GM19351 (cell line): ENCODE measurements at regions not wholly inside any gene's neighbourhood (a gene's known extent, or its start where the extent isn't known, plus 50 kb on each side); places are given as distances from the start of the nearest gene placed in this dataset.

Experiments
- ATAC-seq: cut with Tn5 transposase; IDR thresholded peaks from one replicate; pipeline ENCODE4 v1.9.1; 2021; ENCODE audit warnings: mild to moderate bottlenecking, moderate library complexity; ENCODE audit not compliant: unreplicated experiment

DNA sequence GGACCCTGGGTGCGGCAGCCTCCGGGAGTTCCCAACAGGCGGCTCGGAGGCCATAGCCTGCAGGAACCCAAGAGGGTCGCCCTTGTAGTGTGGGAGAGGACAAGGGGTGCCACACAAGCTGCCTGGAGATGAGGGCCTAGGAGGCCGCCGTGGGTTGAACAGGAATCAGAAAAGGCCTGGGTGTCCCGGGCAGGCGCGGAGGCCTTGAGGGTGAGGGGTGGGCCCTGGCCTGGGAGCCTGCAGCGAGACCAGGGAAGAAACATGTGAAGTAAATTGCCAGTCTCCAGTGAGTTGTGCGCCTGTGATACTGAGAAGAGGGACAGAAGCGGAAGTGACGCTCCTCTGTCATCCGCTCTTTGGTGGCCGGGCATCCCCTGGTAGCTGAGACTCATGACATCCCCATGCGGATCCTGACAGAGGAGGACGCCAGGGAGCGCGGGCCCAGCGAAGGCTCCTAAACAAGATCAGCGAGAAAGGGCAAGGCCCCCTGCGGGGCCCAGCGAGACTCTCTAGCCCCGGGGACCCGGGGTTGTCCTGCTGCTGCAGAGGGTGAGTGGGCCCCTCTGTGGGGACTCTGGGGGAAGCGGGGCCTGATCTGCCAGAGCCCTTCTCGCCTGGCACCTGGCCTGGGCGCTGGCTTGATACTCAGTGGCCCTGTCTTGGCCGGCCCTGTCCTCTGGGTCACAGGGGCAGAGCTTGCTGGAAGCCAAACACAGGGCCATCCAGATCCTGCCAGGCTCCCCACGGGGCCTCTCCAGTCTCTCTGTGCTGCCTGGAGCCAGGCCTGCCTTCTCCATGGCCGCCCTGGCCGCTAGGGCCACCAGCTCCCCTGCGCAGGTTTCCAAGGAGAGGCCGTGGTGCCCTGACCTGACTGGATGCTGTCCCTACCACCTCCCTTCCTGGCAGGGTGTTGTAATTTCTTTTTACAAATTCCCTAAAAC, 788.4 kb downstream of the TLE4 start:
- no peak for ATAC-seq

DNA sequence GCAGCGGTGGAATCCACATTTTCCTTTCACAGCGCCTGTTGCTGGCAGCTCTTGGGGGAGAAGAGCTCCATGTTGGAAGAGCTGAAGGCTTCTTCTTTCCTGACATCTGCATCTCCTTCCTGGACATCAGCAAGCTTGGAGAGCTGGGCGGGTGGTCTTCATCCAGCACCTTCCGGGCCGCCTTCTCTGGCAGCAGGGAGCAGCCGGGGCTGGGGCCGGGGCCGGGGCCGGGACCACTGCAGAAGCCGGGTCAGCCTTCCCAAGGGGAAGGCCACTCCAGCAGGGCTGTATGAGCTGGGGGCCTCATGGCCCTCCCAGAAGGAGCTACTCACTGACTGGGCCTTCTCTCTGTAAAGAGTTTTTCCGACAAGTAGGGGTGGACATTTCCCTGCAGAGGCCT, 787.5 kb downstream of the TLE4 start:
- ATAC-seq: no peak

DNA sequence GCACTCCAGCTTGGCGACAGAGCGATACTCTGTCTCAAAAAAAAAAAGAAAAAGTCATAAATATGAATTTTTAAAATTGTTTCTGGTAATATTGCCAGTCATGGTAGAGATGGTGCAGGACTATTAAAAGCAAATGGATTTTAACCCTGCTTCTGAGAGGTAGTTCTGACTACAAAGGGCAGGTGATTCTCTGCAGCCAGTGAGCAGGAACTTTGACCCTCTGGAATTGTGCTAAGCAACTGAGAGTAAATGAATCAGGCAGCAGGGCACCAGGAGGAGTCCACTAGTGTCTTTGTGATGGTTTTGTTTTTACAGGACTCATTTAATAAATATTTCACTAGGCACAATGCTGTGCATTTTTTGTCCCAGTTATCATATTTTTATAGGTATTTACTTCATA, 781.2 kb downstream of the TLE4 start:
- no peak for ATAC-seq

DNA sequence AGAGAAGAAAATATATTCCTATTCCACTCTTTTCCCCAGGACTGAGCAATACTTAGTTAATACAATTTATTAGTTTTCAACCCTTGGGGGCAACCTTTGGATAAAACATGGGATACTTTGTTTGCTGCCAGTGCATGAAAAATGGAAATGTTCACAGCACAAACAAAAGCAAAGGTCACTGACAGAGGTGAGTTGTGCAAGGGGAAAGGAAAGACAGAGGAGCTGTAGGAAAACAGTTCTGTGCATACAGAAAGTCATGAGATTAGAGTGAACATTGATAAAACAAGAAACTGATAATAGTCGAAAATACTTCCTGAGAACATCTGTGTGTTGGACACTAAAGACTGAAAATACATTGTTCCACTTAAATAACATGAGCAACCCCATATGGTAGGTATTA, 779.8 kb downstream of the TLE4 start:
- ATAC-seq: no peak

DNA sequence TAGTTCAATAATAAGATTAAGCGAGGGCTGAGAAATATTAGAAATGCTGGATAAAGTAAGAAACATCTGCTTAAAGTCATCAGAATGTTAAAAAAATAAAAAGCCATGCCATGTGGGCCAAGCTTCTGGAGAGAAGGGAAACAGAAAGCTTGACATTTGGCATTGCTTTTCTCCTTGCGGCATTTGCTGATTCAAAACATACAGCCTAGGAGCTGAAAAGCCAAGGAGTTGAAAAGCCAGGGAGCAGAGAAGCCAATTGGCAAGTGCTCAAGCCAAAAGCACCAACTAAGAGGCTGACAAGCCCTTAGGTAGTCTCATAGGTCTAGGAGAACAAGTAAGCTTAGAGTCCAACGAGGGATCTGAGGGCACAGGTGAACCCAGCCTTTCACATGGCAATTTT, 754.3 kb downstream of the TLE4 start:
- ATAC-seq: no peak

DNA sequence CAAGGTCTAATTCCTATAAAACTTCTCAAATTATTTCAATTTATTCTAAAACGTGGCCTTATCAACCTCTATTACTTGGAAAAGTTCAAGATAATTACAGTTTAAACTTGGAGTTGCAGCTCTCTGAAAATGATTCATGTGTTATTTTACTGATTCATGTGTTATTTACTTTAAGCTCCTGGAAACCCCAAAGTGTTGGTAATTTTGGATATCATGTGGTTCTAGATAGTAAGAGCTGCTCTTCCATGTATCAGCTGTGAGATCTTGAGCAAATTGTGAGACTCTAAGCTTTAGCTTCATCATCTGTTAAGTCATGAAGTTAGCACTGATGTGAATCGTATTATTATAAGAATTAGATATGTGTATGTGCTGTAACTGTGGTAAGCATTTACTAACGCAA, 749.2 kb downstream of the TLE4 start:
- ATAC-seq: no peak

DNA sequence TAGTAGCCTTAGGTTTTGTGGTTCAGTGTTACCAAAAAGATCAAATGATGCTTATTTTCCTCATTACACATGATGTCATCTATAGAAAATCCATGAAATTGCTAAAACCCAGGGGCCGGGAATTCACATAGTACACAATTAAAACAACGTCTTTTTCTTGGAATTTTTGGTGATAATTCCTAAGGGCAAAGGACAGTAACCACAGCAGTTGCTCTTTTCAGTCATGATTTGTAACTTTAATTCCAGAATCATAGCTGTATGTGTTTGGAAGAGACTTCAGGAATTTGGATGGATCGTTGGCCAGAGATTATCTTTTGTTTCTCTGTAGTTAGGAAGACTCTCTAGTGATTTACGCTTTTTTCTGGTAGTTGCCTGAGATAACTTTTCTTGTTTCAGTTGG, 748.7 kb downstream of the TLE4 start:
- ATAC-seq: no peak

DNA sequence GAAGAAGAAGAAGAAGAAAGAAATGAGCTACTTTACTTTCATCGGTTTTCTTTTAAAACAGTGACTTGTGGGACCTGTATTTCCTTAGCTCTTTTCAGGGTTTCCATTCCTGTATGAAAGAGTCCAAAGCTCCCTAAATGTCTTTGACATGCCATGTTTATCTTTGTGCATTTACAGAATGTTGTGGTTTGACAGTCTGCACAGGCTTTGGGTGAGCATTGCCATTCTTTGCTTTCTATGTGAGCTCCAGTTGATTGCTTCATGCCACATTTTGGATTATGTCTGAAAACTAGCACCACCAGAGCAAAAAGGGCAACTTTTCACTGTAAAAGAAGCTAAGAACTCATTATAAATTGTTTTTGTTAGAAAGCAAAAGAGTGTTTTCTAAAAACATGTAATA, 733.4 kb downstream of the TLE4 start:
- ATAC-seq: no peak

DNA sequence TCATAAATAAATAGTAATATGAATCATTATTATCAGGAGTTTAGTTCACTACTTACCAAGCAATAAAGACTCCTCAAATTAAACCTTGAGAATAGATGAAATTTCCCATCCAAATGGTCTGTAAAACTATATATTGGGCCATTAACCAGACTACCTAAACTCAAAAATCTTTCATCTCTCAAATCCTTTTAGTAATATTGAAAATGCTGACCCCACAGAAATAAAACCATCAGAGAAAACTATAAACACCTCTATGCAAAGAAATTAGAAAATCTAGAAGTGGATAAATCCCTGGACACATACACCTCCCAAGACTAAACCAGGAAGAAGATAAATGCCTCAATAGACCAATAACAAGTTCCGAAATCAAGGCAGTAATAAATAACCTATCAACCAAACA, 723.2 kb downstream of the TLE4 start:
- ATAC-seq: no peak

DNA sequence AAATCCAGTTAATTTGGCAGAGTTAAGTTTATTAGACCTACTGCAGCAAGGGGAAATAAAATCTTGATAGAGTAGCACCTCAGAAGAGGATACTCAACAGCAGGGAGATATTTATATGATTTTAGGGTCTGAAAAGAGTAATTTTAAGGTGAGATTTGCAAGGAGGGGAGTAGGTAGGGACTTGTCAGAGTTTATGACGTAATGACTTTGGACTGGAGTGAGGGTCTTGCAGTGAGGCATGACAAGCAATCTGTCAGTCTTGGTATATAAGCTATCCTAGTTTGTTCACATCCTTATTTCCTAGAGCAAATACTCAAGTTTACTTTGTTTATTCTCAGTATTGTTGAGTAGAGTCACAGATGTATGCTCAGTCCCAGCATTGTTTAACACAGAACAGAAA, 722.6 kb downstream of the TLE4 start:
- ATAC-seq: no peak

DNA sequence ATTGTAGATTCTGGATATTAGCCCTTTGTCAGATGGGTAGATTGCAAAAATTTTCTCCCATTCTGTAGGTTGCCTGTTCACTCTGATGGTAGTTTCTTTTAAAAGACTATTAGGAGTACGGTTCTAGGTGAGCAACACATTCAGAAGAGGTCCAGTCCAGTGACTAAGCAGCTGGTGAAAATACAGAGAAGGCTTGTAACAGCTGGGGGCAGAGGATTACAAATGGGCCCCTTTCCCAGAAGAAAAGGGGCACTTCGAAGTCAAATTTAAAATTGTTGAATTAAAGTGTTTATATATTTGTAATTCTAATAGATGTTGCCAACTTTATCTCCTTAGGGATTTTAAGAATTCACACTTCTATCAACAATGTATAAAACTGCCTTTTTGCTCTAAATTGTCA, 720.5 kb downstream of the TLE4 start:
- no peak for ATAC-seq

DNA sequence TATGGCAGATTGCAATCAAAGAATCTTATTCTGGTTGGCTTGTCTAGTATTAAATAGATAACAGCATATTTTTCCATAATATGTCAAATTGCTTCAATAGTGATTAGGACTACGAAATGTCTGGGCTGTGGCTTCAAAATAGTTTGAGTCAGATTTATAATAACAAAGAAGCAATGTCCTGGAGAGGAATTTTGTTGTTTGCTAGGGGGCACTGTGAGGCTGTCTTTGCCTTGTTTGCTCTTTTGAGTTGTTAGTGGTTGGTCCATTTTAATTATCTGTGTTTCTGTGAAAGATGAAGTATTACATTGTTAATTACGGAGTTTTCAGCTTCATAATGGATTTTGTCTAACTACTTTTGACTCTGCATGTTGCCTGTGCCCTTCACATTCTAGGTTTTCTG, 713.6 kb downstream of the TLE4 start:
- no peak for ATAC-seq

DNA sequence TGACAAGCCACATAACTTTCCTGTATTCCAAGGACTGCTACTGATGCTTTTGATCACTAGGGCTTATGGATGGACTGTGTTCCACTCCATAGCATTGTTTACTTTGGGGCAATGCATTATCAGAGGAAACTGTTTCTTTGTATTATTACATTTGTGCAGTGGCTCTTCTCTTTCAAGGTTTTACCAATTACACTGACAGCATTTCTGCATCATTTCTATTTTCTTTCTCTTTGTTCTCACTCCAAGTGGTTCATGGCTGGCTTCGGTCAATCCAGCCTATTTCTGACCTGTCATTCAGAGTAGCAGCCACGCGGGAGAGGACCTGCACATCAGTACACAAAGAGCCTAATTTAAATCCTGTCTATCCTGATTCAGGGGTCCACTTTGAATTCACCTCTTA, 711.0 kb downstream of the TLE4 start:
- no peak for ATAC-seq

DNA sequence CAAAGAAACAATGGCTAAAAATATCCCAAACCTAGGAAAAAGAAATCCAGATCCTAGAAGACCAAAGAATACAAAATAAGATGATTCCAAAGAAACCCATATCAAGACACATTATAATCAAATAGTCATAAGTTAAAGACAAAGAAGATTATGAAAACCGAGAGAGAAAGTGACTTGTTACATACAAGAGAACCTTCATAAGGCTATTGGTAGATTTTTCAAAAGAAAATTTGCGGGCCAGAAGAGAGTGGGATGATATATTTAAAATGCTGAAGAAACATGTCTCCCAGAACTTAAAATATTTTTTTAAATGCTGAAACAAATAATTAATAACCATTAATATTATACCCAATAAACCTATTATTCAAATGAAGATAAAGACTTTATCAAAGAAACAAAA, 687.3 kb downstream of the TLE4 start:
- no peak for ATAC-seq

DNA sequence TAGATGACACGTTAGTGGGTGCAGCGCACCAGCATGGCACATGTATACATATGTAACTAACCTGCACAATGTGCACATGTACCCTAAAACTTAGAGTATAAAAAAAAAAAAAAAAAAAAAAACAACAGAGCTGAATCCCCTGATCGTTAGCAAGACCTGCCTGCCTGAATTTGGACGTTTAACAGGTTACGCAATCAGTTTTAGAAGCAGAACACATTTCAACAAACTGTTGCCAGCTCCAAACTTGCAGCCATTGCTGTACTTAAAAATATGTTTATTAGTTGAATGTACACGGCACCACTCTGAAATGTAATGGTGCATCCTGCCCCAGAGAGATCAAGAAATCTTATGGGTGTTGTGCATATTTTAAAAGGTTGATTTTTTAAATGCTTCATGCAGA, 680.0 kb downstream of the TLE4 start:
- ATAC-seq: no peak

DNA sequence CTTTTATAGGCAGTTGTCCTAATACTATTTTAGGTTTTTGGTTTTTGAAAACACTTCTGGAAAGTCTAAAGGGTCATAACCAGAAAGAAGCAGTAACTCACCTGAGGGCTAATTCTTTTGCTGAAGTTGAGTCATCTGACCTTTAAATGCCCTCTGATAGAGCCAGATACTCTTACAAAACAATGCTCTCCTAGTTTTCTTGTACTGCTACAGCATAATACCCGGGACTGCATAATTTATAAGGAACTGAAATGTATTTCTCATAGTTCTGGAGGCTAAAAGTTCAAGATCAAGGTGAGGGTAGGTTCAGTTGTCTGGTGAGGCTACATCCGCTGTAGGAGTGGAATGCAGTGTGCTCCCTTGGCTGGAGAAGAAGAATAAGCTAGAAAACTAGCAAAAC, 670.3 kb downstream of the TLE4 start:
- ATAC-seq: no peak

DNA sequence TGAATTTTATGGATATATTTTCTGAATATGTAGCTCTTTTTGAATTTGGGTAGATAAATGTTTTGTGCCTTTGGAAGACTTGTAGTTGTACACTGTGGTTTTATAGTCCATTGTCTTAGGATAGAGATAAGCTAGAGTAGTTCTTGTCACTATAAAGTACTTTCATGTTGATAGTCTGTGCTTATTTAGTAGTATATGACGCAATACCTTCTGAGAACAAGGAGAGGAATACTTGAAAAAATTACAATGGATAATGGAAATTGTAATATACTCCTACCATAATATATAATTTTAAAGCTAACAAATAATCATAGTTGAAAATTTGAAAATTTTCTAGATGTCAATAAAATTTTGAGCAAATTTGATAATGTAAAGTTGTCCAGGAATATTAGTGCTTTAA, 664.0 kb downstream of the TLE4 start:
- no peak for ATAC-seq

DNA sequence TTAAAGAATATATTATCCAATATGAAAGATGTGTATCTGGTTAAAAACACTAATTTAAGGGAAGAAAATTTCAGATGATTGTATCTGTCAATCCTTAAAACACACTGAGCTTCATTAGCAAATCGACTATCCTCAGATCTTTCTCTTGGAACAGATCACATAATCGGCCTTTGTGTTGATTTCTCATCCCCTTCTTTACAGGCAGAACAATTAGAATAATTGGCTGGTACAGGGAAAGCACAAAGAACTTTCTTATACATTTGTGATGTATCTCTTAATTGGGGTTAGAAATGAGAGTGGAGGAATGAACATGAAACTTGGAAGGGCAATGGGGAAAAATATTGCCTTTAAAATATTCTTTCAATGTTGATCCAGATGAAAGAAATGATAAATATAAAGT, 662.1 kb downstream of the TLE4 start:
- no peak for ATAC-seq

DNA sequence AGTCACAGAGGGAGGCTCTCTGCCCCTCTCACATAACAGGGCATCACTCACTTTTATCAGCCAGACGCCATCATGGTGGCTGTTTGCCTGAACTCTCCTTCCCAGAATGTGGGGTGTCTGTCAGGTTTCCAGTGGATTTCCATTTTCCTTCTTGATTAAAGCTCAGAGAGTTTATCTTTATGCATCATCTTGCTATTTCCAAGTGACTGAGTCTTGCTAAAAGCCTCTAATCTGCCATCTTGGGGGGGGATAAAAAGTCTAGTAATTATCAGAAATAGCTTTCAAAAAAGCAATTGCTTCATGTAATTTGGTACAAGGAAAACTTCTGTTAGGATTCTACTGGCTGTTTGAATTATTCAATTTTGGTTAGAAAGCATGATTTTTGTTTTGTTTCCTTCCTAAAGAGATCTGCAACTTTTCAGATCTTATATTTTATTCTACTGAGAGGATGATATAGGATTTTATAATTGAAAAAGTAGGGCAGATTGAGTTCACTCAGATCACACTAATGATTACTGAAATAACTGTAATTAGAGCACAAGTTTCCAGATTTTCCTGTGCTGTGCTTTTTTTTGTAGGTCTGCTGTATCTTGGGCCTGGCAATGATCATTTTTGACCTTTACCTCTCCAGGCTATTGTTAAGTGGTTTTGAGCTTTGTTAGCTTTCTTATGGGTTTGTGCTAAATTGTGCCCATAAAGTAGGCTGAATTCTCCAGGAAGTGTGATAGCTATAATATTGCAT, 661.5 kb downstream of the TLE4 start:
- ATAC-seq: no peak

DNA sequence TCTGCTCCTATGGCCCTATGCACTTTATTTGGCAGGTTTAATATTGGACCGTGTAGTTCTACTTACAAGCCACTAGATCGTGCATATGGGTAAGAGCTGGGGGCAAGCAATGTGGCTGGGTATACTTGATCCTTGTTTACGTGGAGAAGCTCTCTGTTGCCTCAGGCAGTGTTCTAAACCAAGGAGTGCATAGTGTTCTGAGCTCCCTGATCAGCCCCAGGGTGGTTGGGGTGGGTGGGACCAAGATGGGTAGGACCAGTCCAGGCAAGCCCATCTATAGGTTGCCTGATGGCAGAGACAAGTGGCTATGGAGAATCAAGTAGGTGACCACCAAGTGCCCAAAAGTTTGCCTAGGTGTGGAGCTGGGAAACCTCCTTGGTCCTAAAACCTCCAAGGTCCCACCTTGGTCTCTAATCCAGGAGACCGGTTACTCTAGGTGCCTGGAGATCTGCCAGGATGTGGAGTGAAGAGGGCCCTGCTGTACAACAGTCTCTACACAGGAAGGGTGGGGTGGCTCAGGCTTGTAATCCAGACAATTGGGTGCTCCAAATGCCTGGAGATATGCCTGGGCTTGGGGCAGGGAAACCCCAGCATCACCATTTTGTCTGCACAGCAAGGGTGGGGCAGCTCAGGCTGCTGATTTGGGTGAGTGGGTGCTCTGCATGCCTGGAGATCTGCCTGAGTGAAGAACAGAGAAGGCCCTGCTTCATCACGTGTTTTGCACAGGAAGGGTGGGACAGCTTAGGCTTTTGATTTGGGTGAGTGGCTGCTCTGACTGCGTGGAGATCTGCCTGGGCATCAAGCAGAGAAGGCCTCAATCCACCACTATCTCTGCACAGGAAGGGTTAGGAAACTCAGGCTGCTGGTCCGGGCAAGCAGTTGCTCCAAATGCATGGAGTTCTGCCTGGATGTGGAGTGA, 659.8 kb downstream of the TLE4 start:
- ATAC-seq: no peak

DNA sequence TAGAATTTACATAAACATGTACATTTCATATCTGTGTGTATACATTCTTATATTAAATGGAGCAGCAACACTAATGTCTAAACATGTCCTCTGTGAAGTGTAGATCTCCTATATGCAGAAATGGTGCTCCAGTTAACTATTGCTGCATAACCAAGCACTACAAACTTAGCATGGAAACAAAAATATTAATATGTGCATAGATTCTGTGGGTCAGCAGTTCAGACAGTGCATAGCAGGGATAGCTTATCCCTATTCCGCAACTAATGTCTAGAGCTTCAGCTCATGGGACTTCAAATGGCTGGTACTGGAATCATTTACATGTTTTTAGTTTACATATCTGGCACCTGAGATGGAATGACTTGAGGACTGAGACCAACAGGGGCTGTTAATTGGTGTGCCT, 652.1 kb downstream of the TLE4 start:
- no peak for ATAC-seq
